Muscle layer of colon (tissue), 2 donors: ENCODE measurements at regions not wholly inside any gene's neighbourhood (a gene's known extent, or its start where the extent isn't known, plus 50 kb on each side); places are given as distances from the start of the nearest gene placed in this dataset.
A peak's percentile ranks its signal among the peaks of the same experiment; 100 is the strongest.

ENCODE experiments used
- H3K27ac ChIP-seq: one replicate; pipeline ENCODE4 v1.7.0; 2013; ENCODE audit warnings: low read depth, mild to moderate bottlenecking, low read length, moderate library complexity
- H3K27me3 ChIP-seq, 2 donors: one replicate each; pipeline ENCODE4 v1.7.0; 2013; ENCODE audit warnings: low read length in 2 of 2, mild to moderate bottlenecking in 2 of 2; ENCODE audit not compliant: insufficient read depth in 2 of 2, control insufficient read depth in 1 of 2
- H3K36me3 ChIP-seq: one replicate; pipeline ENCODE4 v1.7.0; 2013; ENCODE audit warnings: mild to moderate bottlenecking, low read length; ENCODE audit not compliant: insufficient read depth
- H3K4me1 ChIP-seq: one replicate; pipeline ENCODE4 v1.7.0; 2013; ENCODE audit warnings: mild to moderate bottlenecking, low read length; ENCODE audit not compliant: insufficient read depth
- H3K4me3 ChIP-seq, 2 donors: one replicate each; pipeline ENCODE4 v1.7.0; 2013; ENCODE audit warnings: low read length in 2 of 2, low read depth in 1 of 2, mild to moderate bottlenecking in 1 of 2, moderate library complexity in 1 of 2
- H3K9ac ChIP-seq: one replicate; pipeline ENCODE4 v1.7.0; 2013; ENCODE audit warnings: low read length
- H3K9me3 ChIP-seq: one replicate; pipeline ENCODE4 v1.7.0; 2013; ENCODE audit warnings: mild to moderate bottlenecking, low read length
- donor health status: abdominal sarcoma.
- donor health status: Adenocarcinoma of cecum.

DNA sequence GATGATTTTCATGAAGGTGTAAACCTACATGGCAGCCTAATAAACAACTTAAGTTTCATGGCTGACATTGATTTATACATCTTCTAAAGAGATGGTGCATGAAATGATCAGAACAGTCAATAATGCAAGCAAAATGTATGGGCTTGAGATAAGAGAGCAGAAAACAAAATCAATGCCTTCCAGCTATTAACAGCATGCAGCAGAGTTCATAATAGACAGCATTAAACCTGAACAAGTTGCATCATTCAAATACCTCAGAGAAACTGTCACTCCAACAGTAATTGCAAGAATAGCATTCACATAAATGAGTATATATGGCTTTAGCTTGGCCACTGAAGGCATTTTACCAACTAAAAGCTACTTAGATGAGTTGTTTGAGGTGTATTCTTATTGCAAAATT, 319.6 kb upstream of the ARID1B start:
- H3K9ac ChIP-seq = no peak overlapping the region
- no peaks in the 10 kb centered on the region for H3K36me3 ChIP-seq
- no peaks in the 10 kb centered on the region for H3K4me1 ChIP-seq
- H3K27me3 ChIP-seq = no peaks in the 10 kb centered on the region
- H3K27ac ChIP-seq = no peak overlapping the region
- no peaks in the 10 kb centered on the region for H3K9me3 ChIP-seq
- H3K4me3 ChIP-seq = no peak overlapping the region

GRCh38 chr6:156455847-156456246, 321.3 kb upstream of the ARID1B start:
- Histone ChIP-seq H3K9me3 (no peaks in the 10 kb centered on the region), H3K36me3 (no peaks in the 10 kb centered on the region), H3K4me1 (no peaks in the 10 kb centered on the region), H3K27me3 (no peaks in the 10 kb centered on the region), H3K9ac (no peak overlapping the region), H3K27ac (no peak overlapping the region), H3K4me3 (no peak overlapping the region)

- Histone ChIP-seq H3K9ac (no peak overlapping the region), H3K27me3 (no peaks in the 10 kb centered on the region), H3K4me1 (no peaks in the 10 kb centered on the region), H3K9me3 (no peaks in the 10 kb centered on the region), H3K27ac (no peak overlapping the region), H3K4me3 (no peak overlapping the region), H3K36me3 (no peaks in the 10 kb centered on the region)
Observed at GRCh38 chr6:156454867-156455266, 322.3 kb upstream of the ARID1B start.

DNA sequence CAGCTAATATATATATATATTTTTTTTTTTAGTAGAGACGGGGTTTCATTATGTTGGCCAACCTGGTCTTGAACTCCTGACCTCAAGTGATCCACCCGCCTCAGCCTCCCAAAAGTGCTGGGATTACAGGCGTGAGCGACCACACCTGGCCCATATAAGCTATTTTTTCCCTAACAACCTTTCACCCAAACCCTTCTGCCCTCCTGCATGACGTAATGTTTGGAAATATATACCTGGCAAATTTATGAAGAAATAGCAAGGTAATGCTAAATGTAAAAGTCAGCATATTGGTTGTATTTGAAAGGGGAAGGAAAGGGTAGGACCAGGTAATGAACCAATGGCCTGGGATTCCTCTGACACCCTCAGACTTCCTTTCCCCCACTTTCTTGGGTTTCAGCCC, 325.5 kb upstream of the ARID1B start:
- H3K27ac ChIP-seq = no peak overlapping the region
- no peaks in the 10 kb centered on the region for H3K27me3 ChIP-seq
- no peaks in the 10 kb centered on the region for H3K36me3 ChIP-seq
- H3K4me1 ChIP-seq = no peaks in the 10 kb centered on the region
- no peak overlapping the region for H3K9ac ChIP-seq
- H3K9me3 ChIP-seq = no peaks in the 10 kb centered on the region
- no peak overlapping the region for H3K4me3 ChIP-seq

DNA sequence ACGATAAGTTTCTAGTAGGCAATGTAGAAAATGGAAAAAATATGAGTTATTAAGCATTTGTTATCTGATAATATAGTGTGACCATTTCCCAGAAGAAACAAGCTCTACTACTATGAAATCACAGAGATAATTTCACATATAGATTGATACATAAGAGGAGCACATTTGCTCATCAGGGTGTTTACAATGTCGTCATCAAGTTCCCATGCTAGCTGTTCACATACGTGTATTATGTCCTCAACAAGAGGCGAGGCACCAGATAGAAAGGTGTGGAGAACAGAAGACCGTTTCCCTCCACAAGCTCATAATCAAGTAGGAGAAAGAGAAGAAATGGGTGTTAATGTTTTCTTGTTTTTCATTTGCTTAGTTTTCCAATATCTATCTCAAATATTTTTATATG, 326.1 kb upstream of the ARID1B start:
- H3K4me3 ChIP-seq = no peak overlapping the region
- H3K4me1 ChIP-seq = no peaks in the 10 kb centered on the region
- H3K36me3 ChIP-seq = no peaks in the 10 kb centered on the region
- H3K9ac ChIP-seq = no peak overlapping the region
- H3K27me3 ChIP-seq = no peaks in the 10 kb centered on the region
- H3K9me3 ChIP-seq = no peaks in the 10 kb centered on the region
- H3K27ac ChIP-seq = no peak overlapping the region

DNA sequence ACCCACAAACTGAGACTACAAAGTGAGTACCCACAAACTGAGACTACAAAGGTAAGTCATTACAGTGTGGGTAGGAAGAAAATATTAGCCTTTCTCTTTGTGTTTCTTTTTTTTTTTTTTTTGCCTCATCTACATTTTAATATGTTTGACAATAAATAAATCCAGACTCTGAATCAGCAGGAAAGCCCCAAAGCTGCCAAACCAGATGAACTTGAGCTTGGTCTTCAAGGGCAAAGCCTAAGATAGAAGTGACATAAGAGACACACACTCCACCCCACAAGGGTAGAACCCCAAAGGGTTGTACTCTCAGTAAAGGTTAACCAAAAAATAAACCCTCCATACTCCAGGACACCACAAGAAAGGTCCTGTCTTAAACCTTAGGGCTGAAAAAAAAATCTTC, 326.8 kb upstream of the ARID1B start:
- no peaks in the 10 kb centered on the region for H3K4me1 ChIP-seq
- H3K4me3 ChIP-seq = no peak overlapping the region
- H3K9me3 ChIP-seq = no peaks in the 10 kb centered on the region
- H3K36me3 ChIP-seq = no peaks in the 10 kb centered on the region
- H3K27me3 ChIP-seq = no peaks in the 10 kb centered on the region
- no peak overlapping the region for H3K27ac ChIP-seq
- H3K9ac ChIP-seq = no peak overlapping the region

DNA sequence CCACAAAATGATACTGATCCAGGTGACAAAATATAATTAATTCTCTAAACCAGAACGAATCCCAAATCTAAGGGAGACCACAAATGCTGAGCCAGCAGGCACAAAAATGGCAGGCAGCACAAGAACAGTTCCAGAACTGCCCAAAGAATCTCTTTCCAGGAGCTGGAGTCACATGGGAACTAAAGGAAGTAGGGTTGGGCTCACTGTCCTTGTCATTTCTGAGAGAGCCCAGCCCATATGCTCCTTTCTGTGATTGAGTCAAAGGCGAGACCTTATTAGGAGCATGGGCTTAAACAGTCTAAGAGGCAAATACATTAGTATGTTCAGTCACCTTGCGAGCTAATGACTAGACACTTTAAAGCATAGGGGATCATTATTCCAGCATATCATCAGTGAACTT, 327.6 kb upstream of the ARID1B start:
- no peaks in the 10 kb centered on the region for H3K36me3 ChIP-seq
- no peaks in the 10 kb centered on the region for H3K4me1 ChIP-seq
- no peaks in the 10 kb centered on the region for H3K27me3 ChIP-seq
- no peak overlapping the region for H3K4me3 ChIP-seq
- no peak overlapping the region for H3K9ac ChIP-seq
- H3K27ac ChIP-seq = no peak overlapping the region
- H3K9me3 ChIP-seq = no peaks in the 10 kb centered on the region

DNA sequence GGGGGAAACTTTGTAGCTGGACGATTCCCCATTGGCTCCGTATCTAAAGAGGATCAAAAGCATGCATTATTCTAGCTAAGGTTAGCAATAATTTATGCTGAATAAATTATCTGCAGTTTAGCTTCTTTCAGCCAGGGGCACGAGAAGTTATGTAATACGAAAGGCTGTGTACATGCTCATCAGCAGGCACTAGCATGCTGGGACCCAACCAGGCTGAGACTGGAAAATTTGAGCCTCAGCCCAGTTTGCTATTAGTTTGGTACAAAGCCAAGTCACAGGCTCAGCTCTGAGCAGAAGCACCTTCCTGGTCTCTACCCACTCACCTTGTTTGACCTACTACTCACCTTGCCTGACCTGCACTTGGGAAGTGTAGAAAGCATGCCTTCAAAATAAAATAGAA, 328.1 kb upstream of the ARID1B start:
- H3K4me3 ChIP-seq = no peak overlapping the region
- H3K9me3 ChIP-seq = no peaks in the 10 kb centered on the region
- H3K9ac ChIP-seq = no peak overlapping the region
- H3K4me1 ChIP-seq = no peaks in the 10 kb centered on the region
- H3K27ac ChIP-seq = no peak overlapping the region
- no peaks in the 10 kb centered on the region for H3K36me3 ChIP-seq
- H3K27me3 ChIP-seq = no peaks in the 10 kb centered on the region

DNA sequence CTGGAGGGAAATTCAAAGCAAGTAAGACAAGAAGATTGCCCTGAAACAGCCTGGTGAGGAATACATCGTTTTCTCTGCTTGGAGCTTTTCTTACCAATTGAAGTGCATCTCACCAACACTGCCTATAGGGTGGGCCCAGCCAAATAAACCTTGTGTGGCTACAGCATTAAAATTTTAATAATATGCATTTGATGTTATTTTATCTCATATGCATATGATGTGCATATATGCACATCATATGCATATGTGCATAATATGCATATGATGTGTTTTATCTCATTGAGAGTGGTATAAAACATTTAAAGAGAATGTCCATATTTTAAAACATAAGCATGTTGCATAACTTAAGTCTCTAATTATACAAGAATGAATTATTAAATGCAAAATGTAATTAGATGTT, 328.6 kb upstream of the ARID1B start:
- Histone ChIP-seq H3K4me3 (no peak overlapping the region), H3K36me3 (no peaks in the 10 kb centered on the region), H3K9me3 (no peaks in the 10 kb centered on the region), H3K27me3 (no peaks in the 10 kb centered on the region), H3K27ac (no peak overlapping the region), H3K9ac (no peak overlapping the region), H3K4me1 (peaks cover 5% of the 10 kb centered on the region)

DNA sequence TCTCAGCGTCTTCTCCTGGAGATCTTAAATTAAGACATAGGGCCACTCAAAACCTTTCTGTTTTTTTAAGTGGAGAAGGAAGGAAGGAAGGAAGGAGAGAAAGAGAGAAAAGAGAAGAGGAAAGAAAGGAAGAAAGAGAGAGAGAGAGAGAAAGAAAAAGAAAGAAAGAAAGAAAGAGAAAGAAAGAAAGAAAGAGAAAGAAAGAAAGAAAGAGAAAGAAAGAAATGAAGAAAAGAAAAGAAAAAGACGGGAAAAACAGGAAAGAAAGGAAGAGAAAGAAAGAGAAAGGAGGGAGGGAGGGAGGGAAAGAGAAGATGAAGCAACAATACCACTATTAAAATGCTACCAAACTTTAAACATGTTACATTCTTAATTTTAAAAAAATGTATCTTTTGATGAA, 336.5 kb upstream of the ARID1B start:
- Histone ChIP-seq H3K27ac (no peak overlapping the region), H3K36me3 (no peaks in the 10 kb centered on the region), H3K9ac (no peak overlapping the region), H3K27me3 (no peaks in the 10 kb centered on the region), H3K4me3 (no peak overlapping the region), H3K9me3 (no peaks in the 10 kb centered on the region), H3K4me1 (peaks cover 15% of the 10 kb centered on the region)

DNA sequence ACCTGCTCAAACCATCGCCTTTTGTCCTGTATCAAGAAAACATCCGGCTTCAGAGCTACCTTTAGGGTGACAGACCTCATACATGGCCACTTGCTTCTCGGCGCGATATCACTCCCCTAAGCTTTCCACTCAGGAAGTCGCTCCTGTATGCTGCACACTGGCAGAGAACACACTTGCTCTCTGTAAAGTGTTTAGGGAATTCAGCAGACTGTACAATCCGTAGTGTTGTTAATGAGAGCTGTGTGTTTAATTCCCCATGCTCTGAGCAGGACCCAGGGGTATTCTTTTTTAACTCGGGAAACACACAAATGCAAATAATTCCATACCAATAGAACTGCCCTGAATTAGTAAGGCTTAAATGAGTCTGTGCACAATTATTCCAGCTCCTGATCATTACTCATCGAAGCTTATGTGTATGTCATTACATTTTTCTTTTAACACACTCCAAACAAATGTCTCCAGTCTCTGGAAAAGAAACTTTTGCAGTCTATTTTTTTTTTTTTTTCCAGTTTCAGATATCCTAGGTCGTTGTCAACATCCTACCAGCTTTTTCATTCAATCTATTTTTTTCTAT, 338.7 kb upstream of the ARID1B start:
- no peak overlapping the region for H3K27ac ChIP-seq
- H3K9me3 ChIP-seq = no peaks in the 10 kb centered on the region
- H3K36me3 ChIP-seq = no peaks in the 10 kb centered on the region
- peaks cover 10% of the 10 kb centered on the region for H3K4me1 ChIP-seq
- H3K4me3 ChIP-seq = peak overlapping the region in 1 of 2 donors; percentile 9
- no peaks in the 10 kb centered on the region for H3K27me3 ChIP-seq
- H3K9ac ChIP-seq = no peak overlapping the region

DNA sequence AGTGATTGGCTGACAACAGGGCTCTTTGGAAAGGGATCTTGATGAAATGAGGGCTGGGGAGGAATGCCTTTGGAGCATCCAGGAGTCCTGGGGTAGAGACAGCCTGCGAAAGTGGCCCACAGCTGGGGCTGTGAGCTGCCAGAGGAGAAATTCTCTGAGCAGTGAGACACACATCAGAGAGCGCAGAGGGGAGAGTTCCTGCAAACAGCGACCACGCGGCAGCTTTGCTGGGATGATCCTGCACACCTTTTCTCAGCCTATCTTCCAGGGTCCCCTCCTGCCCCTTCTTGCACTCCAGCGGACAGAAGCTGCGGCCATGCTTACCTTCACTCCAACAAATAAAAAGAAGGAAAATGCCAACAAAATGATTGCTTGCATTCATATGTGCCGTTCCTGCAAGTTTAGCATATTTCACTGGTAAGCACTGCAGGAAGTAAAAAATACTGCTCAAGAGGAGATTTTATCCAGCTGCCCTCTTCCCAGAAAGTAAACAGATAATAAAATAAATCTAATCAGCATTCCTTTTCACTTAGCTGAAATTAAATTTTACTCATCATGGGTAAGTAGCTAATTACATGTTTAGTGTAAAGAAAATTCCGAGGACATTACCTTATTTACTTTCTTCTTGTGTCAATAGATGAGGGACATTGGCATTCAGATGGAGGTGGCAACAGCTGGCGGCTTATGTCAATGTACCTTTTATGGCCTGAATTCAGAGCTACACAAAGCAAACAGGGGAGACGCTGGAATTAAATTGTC, 339.9 kb upstream of the ARID1B start:
- Histone ChIP-seq H3K27me3 (no peaks in the 10 kb centered on the region), H3K36me3 (no peaks in the 10 kb centered on the region), H3K4me1 (peaks cover 10% of the 10 kb centered on the region), H3K9ac (no peak overlapping the region), H3K9me3 (no peaks in the 10 kb centered on the region), H3K4me3 (no peak overlapping the region), H3K27ac (no peak overlapping the region)
